H7 (cell line): ENCODE measurements at regions not wholly inside any gene's neighbourhood (a gene's known extent, or its start where the extent isn't known, plus 50 kb on each side); places are given as distances from the start of the nearest gene placed in this dataset.
"Not testable (repeated sequence)": the region's sequence is repeated elsewhere in the genome, so short reads cannot be mapped to it uniquely, and the experiment has no call there.

Experiments used
- DNase-seq: peaks from one replicate; pipeline ENCODE4 v3.0.0; 2012
- H3K27me3 ChIP-seq: 2 replicates; pipeline ENCODE4 v1.6.0; 2011; ENCODE audit warnings: mild to moderate bottlenecking, low read length; ENCODE audit not compliant: control insufficient read depth, insufficient read depth
- H3K36me3 ChIP-seq: replicated peaks from 2 replicates; pipeline ENCODE4 v1.5.1; 2011; ENCODE audit warnings: low read length; ENCODE audit not compliant: control insufficient read depth, insufficient read depth
- H3K4me3 ChIP-seq: 2 replicates; pipeline ENCODE4 v1.5.1; 2011; ENCODE audit warnings: low read depth, mild to moderate bottlenecking, control low read depth, low read length, moderate library complexity; ENCODE audit not compliant: insufficient read depth

DNA sequence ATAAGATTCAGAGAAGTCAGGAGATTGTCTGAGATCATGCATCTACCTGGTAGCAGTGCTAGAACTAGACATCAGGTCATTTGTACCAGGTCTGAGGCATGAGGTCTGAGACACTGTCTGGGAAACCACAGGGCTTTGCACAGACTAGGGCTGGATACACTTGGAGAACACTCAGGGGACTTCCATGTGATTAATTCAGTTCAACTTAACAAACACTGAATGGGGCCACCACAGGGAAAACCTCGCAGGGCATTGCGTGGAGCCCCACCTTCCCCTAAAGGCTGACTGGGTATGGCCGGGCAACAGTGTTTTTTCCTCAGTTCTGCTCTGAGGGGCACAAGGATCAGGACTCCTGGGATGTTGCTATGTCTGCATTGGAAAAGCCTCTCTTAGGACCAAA, 86.5 kb upstream of the WARS2 start:
- Histone ChIP-seq H3K27me3 (no peaks in the 10 kb centered on the region; the same call in 1 of the 2 replicates), H3K36me3 (no peaks in the 10 kb centered on the region), H3K4me3 (no peak overlapping the region)
- no peak for DNase-seq

DNA sequence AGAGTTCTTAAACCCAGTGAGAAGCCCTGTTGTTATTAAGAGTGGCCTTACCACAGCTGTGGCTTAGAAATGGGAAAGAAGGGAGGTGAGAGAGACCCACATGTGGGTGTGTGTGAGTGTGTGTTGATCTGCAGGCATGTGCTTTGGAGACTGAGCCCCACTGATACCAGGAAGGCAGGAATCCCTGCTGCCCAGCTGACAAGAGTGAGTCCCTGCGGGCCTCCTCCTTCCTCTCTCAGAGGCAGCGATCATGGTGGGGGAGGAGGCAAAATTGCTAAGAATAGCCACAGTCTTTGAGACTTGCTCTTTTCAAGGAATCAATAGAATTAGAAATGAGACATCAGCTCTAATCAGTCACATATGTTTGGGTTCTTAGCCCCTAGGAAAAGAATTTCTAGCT, 87.0 kb upstream of the WARS2 start:
- Histone ChIP-seq H3K36me3 (no peaks in the 10 kb centered on the region), H3K4me3 (no peak overlapping the region), H3K27me3 (no peaks in the 10 kb centered on the region; the same call in 1 of the 2 replicates)
- no peak for DNase-seq

DNA sequence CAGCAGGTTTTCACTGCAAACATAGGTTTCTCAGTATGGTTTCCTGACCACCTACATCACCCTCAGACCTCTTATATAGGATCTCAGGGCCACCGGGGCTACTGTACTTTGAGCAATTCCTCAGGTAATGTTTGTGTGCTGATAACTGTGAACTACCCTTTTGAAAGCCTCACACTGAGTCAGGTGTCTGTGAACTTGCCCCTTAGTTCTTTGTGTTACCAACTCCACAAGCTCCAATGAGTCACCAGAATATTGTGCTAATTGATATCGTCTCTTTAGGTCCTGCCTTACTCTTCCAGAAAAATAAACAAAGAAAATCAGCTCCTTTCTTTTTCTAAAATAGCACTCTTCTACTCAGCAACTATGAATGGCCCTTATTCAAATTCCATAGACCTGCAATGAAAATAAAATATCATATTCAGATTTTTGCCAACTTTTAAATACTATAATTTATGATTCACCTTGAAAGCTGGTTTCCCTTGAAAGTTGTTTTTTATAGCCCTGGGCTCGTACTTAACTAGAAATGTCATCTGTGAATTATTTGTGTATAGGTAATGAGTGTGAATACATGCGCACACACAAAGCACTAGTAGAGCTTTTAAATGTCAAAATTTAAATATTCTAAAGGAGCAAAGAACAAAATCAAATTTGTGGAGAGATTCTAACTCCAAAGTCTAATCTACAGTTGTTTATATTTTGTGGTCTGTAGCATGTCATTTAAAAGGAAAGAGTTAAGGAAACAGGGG, 88.1 kb upstream of the WARS2 start:
- Histone ChIP-seq H3K4me3 (no peak overlapping the region), H3K27me3 (no peaks in the 10 kb centered on the region; the same call in 1 of the 2 replicates), H3K36me3 (no peaks in the 10 kb centered on the region)
- DNase-seq, result no peak

DNA sequence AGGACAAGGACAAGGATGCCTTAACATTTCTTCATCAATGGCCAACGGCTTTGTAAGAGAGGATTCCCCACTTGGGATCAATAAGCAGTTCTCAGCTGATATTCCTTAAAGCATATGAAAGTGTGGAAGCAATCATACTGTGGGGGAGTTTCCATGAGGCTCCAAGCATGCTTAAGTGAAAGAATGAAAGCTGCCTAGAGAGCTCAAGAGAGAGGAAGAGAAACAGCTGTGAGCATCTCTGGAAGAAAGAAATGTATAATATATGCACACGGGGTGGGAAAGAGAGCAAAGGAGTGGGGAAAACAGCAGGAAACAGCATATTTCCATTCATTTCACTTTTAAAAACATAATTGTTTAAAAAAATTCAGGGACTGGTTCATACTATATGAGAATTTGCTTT, 94.7 kb upstream of the WARS2 start:
- no peak for DNase-seq
- Histone ChIP-seq H3K4me3 (no peak overlapping the region), H3K27me3 (no peaks in the 10 kb centered on the region), H3K36me3 (no peaks in the 10 kb centered on the region)

DNA sequence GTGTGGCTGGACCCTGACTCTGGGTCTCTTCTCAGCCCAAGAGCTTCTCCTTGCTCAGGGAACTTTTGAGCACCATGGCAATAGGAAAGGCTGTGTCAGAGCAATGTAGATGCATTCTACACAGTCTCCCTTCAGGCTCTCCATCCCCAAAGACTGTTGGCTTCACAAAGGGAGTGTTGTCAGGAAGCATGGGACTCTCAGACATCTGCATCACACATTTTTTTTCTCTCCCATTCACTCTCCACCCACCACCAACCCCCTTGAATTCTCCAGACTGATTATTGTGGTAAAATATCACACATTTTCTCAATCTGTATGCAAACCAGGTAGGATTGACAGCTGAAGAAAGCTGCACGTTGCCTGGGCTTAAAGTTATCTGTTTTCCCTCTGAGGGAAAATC, 105.4 kb upstream of the WARS2 start:
- Histone ChIP-seq H3K4me3 (no peak overlapping the region), H3K36me3 (no peaks in the 10 kb centered on the region), H3K27me3 (no peaks in the 10 kb centered on the region)
- DNase-seq, result no peak

DNA sequence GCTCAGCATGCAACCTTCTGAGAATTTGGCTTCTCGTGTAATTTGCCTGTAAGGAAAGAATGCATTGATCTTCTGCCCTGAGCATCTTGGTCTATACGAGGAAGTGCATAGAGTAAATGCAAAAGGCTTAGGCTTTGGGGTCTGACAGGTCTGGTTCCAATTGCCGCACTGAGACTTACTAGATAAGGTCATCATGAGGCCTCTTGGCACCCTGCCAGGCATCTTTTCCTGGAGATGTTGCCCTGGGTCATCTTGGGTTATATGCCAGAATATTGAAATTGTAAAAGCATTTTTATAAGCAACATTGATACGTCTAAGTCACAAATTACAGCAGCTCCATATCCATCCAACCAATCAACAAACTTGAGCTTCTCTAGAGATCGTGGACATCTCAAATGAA, 108.8 kb upstream of the WARS2 start:
- DNase-seq, result no peak
- Histone ChIP-seq H3K36me3 (no peaks in the 10 kb centered on the region), H3K4me3 (no peak overlapping the region), H3K27me3 (no peaks in the 10 kb centered on the region)

DNA sequence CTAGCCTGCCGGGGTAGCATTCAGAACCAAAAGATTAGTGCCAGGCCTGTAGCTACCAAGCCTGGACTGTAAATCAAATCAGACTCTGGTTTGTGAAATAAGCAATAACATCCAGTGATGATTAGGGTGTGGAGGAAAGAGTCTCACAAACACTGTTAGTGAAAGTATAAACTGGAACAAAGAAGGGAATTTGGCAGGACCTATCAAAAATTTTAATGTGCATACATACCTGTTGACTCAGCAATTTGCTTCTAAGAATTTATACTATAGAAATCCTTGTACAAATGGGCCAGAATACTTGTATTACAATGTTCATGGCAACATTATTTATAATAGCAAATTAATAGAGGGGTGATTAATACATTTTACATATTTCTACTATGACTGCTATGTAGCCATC, 109.8 kb upstream of the WARS2 start:
- no peak for DNase-seq
- Histone ChIP-seq H3K27me3 (no peaks in the 10 kb centered on the region), H3K36me3 (no peaks in the 10 kb centered on the region), H3K4me3 (no peak overlapping the region)

DNA sequence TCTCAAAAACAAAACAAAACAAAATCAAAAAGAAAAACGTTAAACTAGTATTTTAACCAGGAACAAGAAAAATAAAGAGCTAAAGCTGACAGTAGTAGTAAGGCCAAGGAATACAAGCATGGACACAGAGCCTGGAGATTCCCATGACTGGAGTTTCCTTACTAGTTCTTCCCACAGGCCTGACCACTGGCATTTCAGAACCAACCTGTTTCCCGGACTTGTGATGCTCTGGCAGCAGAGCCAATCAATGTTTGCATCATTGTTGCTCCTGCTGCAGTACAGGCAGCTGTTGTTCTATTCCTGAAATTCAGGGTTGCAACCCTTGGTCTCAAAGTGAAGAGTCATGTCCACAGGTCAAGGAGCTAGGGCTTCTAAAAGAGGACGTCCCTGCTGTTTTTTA, 111.3 kb upstream of the WARS2 start:
- DNase-seq, result no peak
- Histone ChIP-seq H3K4me3 (no peak overlapping the region), H3K27me3 (no peaks in the 10 kb centered on the region), H3K36me3 (no peaks in the 10 kb centered on the region)

DNA sequence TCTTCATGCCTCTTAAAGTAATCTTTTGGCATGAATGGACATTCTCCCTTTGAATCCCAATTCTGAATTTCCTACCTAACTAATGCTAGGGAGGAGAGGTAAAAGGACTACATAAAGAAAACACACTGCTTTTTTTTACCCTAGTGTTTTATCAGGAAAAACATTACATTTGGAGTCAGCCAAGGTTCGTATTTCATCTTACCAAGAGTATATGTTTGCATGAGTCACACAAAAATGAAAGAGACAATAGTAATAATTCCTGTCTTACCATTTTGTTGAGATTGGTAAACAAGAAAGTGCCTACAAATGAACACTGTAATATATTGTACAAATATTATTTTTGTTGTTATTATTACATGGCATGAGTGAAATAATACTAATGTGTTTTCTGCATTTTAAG, 112.9 kb upstream of the WARS2 start:
- Histone ChIP-seq H3K27me3 (no peaks in the 10 kb centered on the region), H3K36me3 (no peaks in the 10 kb centered on the region), H3K4me3 (no peak overlapping the region)
- DNase-seq, result no peak

DNA sequence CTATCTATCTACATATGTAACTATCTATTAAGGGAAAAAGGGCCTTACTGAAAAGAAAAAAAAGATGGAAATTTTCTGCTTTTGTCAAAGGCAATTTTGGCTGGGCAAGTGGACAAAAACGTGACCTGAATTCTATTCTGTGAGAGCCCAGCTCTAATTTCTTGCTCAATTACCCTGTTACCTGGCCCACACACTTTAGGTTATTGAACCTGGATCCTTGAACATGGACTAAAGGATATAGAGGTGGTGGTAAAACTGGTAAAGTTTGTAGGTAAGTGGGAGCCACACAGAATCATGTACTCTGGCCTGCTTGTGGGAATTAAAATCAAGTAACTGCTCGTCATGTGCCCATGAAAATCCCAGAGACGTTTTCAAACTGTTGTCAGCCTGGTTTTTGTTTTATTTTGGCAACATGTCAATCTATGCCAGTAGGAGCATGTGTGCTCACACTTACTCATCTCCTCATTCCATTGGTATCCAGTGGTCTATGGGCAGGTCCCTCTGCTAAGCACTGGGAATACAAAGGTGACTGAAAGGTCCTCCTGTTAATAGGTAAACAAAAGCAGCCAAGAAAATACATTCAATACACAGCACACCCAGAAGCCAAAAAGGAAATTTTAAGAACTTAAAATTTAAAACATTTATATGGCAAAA, 113.7 kb upstream of the WARS2 start:
- DNase-seq, result no peak
- H3K4me3 ChIP-seq, result no peak overlapping the region
- H3K36me3 ChIP-seq, result no peaks in the 10 kb centered on the region
- H3K27me3 ChIP-seq, result no peaks in the 10 kb centered on the region

DNA sequence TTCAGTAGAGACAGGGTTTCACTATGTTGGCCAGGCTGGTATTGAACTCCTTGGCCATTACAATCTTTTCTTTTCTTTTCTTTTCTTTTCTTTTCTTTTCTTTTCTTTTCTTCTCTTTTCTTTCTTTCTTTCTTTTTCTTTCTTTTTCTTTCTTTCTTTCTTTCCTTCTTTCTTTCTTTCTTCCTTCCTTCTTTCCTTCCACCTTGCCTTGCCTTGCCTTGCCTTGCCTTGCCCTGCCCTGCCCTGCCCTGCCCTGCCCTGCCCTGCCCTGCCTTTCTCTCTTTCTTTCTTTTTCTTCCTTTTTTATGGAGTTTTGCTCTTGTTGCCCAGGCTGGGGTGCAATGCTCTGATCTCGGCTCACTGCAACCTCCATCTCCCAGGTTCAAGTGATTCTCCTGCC, 112.5 kb upstream of the HAO2 start:
- H3K36me3 ChIP-seq, H3K27me3 ChIP-seq, DNase-seq, H3K4me3 ChIP-seq: not testable (repeated sequence)

DNA sequence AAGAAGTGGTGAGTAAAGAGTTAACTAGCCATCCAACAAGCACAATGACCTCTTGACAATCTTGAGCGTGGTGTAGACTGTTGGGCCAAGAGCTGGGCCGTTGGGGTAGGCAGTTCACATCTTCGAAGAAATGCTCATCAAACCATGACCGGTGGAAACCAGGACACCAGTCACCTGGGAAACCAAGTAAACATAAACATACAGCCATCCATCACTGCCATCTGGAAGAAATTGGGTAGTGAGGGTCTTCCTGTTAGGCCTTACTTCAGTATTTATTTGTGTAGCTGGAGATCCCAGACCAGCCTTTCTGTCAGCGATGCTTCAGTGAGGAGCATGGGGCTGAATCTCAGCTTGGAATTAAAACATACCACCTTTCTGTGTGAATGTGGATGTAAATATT, 108.1 kb upstream of the HAO2 start:
- Histone ChIP-seq H3K27me3 (no peaks in the 10 kb centered on the region), H3K4me3 (no peak overlapping the region), H3K36me3 (no peaks in the 10 kb centered on the region)

DNA sequence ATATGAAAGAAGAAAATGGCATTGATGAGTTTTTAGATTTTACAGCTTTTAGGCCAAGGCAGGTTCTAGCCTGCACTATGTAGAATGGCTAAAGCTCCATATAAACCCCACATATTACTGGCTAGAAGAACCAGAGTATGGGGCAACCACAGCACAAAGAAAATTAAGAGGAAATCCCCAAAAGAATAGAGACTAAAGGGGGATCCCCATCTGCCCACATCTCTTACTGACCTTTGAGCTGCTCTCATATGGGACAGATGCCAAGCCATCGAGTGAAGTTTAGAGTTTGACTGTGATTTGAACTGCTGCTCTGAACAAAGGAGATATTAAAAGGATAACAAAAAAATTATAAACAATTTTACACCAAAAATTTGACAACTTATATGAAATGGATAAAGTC, 102.2 kb upstream of the HAO2 start:
- H3K27me3 ChIP-seq, result no peaks in the 10 kb centered on the region
- H3K36me3 ChIP-seq, result no peaks in the 10 kb centered on the region
- no peak overlapping the region for H3K4me3 ChIP-seq
- no peak for DNase-seq

More for the DNA sequence above, 108.1 kb upstream of the HAO2 start:
- DNase-seq, result no peak

DNA sequence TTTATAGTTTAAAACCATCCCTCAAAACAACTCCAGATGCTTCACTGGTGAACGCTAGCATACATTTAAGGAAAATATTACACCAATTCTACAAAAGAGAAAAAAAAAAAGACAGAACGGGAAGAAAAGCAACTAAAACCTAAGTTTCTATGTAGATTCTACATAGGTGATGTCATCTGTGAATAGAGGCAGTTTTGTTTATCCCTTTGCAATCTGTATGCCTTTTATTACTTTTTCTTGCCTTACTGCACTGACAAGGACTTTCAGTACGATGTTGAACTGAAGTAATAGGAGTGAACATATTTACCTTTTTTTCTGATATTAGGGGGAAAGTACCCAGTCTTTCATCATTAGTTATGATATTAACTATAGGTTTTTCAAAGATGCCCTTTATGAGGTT, 101.7 kb upstream of the HAO2 start:
- Histone ChIP-seq H3K4me3 (no peak overlapping the region), H3K36me3 (no peaks in the 10 kb centered on the region), H3K27me3 (no peaks in the 10 kb centered on the region)
- no peak for DNase-seq

DNA sequence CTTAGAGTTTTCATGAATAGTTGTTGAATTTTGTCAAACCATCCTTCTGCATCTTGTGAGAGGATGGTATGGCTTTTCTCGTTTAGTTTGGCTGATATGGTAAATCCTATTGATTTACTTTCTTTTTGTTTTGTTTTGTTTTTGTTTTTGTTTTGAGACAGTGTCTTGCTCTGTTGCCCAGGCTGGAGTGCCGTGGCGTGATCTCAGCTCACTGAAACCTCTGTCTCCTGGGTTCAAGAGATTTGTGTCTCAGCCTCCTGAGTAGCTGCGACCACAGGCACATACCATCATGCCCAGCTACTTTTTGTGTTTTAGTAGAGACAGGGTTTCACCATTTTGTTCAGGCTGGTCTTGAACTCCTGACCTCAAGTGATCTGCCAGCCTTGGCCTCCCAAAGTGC, 101.3 kb upstream of the HAO2 start:
- not testable (repeated sequence) for H3K36me3 ChIP-seq, DNase-seq, H3K27me3 ChIP-seq, H3K4me3 ChIP-seq
